ENCODE measurements at regions not wholly inside any gene's neighbourhood (a gene's known extent, or its start where the extent isn't known, plus 50 kb on each side); places are given as distances from the start of the nearest gene placed in this dataset.
"Not testable (repeated sequence)": the region's sequence is repeated elsewhere in the genome, so short reads cannot be mapped to it uniquely, and the experiment has no call there.

DNA sequence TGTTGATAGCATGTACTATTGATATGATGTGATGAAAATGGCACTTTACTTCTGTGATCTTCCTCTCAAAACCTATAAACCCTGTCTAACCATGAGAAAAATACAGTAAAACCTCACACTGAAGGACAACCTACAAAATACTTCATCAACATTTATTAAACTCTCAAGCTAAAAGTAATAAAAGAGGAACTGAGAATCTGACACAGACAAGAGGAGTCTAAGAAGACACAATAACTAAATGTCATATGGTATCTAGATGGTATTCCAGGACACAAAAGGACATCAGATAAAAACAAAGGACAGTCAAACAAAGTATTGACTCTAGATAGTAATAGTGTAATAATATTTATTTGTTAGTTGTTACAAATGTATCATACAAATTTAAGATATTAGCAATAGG lies 655.3 kb downstream of the SH3BGRL start:
- POLR2A ChIA-PET = no interaction called here
- DNase-seq = no peak
- Mint-ChIP-seq H3K27me3 (no peaks in the 10 kb centered on the region), H3K9me3 (no peaks in the 10 kb centered on the region), H3K4me3 (no peak overlapping the region), H3K4me1 (no peaks in the 10 kb centered on the region), H3K36me3 (ENCODE audit: low read depth) (no peaks in the 10 kb centered on the region), H3K27ac (no peak overlapping the region)
- CTCF ChIA-PET = no interaction called here

- Mint-ChIP-seq H3K27me3 (no peaks in the 10 kb centered on the region), H3K36me3 (ENCODE audit: low read depth) (no peaks in the 10 kb centered on the region), H3K4me1 (no peaks in the 10 kb centered on the region), H3K27ac (no peak overlapping the region), H3K4me3 (no peak overlapping the region), H3K9me3 (peaks cover 5% of the 10 kb centered on the region)
- DNase-seq = no peak
- ChIA-PET POLR2A (no interaction called here), CTCF (no interaction called here)
Measured at GRCh38 chrX:81866873-81867272, 665.0 kb downstream of the SH3BGRL start.

GRCh38 chrX:81868979-81869378 lies 667.1 kb downstream of the SH3BGRL start:
- Mint-ChIP-seq H3K27me3 (no peaks in the 10 kb centered on the region), H3K27ac (no peak overlapping the region), H3K9me3 (peaks cover 5% of the 10 kb centered on the region), H3K4me1 (no peaks in the 10 kb centered on the region), H3K4me3 (no peak overlapping the region), H3K36me3 (ENCODE audit: low read depth) (no peaks in the 10 kb centered on the region)
- DNase-seq = no peak
- POLR2A ChIA-PET = no interaction called here
- CTCF ChIA-PET = no interaction called here

GRCh38 chrX:81874807-81875206 lies 672.9 kb downstream of the SH3BGRL start:
- H3K27ac Mint-ChIP-seq = no peak overlapping the region
- ChIA-PET CTCF (no interaction called here), POLR2A (no interaction called here)
- peaks cover 2% of the 10 kb centered on the region for H3K9me3 Mint-ChIP-seq
- H3K27me3 Mint-ChIP-seq = no peaks in the 10 kb centered on the region
- no peaks in the 10 kb centered on the region for H3K4me1 Mint-ChIP-seq
- no peak overlapping the region for H3K4me3 Mint-ChIP-seq
- no peaks in the 10 kb centered on the region for H3K36me3 Mint-ChIP-seq (ENCODE audit: low read depth)
- DNase-seq = no peak

- Mint-ChIP-seq H3K27me3 (no peaks in the 10 kb centered on the region), H3K4me3 (no peak overlapping the region), H3K27ac (no peak overlapping the region), H3K36me3 (ENCODE audit: low read depth) (no peaks in the 10 kb centered on the region), H3K4me1 (no peaks in the 10 kb centered on the region), H3K9me3 (no peaks in the 10 kb centered on the region)
- POLR2A ChIA-PET = no interaction called here
- CTCF ChIA-PET = no interaction called here
- DNase-seq = no peak
Measured at GRCh38 chrX:81875800-81876199, 673.9 kb downstream of the SH3BGRL start.

GRCh38 chrX:81876437-81876836 lies 674.5 kb downstream of the SH3BGRL start:
- POLR2A ChIA-PET = no interaction called here
- no peak for DNase-seq
- CTCF ChIA-PET = no interaction called here
- H3K27me3 Mint-ChIP-seq = no peaks in the 10 kb centered on the region
- H3K36me3 Mint-ChIP-seq (ENCODE audit: low read depth) = no peaks in the 10 kb centered on the region
- H3K27ac Mint-ChIP-seq = no peak overlapping the region
- no peaks in the 10 kb centered on the region for H3K4me1 Mint-ChIP-seq
- H3K4me3 Mint-ChIP-seq = no peak overlapping the region
- H3K9me3 Mint-ChIP-seq = no peaks in the 10 kb centered on the region

DNA sequence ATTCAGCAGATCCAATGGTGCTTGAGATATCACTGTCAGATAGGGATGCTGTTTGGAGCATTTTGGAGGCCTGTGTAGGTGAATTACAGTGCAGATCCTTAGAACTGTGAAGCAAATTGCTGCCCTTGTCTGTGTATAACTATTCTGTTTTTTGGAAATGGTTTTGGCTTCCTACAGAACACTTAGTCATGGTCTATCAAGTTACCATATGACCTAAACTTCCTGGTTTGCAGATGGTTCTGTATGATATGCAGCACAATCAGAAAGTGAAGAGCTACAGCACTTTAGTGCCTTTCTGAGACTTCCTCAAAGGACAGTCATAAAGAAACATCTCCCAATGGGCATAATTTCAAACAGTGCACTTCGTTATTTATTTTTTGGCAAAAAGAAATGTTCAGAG lies 688.6 kb downstream of the SH3BGRL start:
- Mint-ChIP-seq H3K9me3 (no peaks in the 10 kb centered on the region), H3K4me3 (no peak overlapping the region), H3K27me3 (no peaks in the 10 kb centered on the region), H3K4me1 (no peaks in the 10 kb centered on the region), H3K27ac (no peak overlapping the region), H3K36me3 (ENCODE audit: low read depth) (no peaks in the 10 kb centered on the region)
- POLR2A ChIA-PET = no interaction called here
- CTCF ChIA-PET = no interaction called here
- DNase-seq = no peak

GRCh38 chrX:81900522-81900921 lies 698.6 kb downstream of the SH3BGRL start:
- no peak overlapping the region for H3K4me3 Mint-ChIP-seq
- H3K27me3 Mint-ChIP-seq = no peaks in the 10 kb centered on the region
- DNase-seq = no peak
- H3K4me1 Mint-ChIP-seq = no peaks in the 10 kb centered on the region
- no peaks in the 10 kb centered on the region for H3K9me3 Mint-ChIP-seq
- ChIA-PET POLR2A (no interaction called here), CTCF (no interaction called here)
- no peaks in the 10 kb centered on the region for H3K36me3 Mint-ChIP-seq (ENCODE audit: low read depth)
- no peak overlapping the region for H3K27ac Mint-ChIP-seq

DNA sequence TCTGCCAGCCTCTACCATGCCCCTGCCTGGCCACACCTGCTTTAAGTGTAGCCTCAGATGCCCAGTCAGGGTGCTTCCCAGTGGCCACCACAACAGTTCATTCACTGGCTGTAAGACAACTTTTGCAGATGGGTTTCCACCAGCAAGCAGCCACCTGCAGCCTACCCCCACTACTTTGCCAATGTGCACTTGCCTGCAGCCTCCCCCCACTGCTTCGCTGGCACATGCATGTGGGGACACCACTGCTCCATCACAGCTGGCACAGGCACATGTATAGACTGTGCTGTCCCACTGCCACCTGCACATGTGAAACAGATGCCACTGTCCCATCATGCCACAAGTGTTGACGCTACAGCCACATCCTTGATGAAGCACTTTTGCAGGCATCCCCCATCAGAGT lies 723.9 kb downstream of the SH3BGRL start:
- no peak overlapping the region for H3K27ac Mint-ChIP-seq
- H3K4me3 Mint-ChIP-seq = no peak overlapping the region
- ChIA-PET CTCF (no interaction called here), POLR2A (no interaction called here)
- H3K27me3 Mint-ChIP-seq = no peaks in the 10 kb centered on the region
- H3K36me3 Mint-ChIP-seq (ENCODE audit: low read depth) = no peaks in the 10 kb centered on the region
- H3K4me1 Mint-ChIP-seq = no peaks in the 10 kb centered on the region
- no peak for DNase-seq
- no peaks in the 10 kb centered on the region for H3K9me3 Mint-ChIP-seq

- CTCF ChIA-PET; H3K9me3 Mint-ChIP-seq; H3K27me3 Mint-ChIP-seq; POLR2A ChIA-PET; H3K27ac Mint-ChIP-seq; H3K4me3 Mint-ChIP-seq; H3K36me3 Mint-ChIP-seq (ENCODE audit: low read depth); DNase-seq; H3K4me1 Mint-ChIP-seq: not testable (repeated sequence)
Measured at GRCh38 chrX:81945911-81946310, 744.0 kb downstream of the SH3BGRL start.

- ChIA-PET POLR2A (no interaction called here), CTCF (no interaction called here)
- Mint-ChIP-seq H3K27me3 (no peaks in the 10 kb centered on the region), H3K4me1 (no peaks in the 10 kb centered on the region), H3K9me3 (no peaks in the 10 kb centered on the region), H3K27ac (no peak overlapping the region), H3K4me3 (no peak overlapping the region), H3K36me3 (ENCODE audit: low read depth) (no peaks in the 10 kb centered on the region)
- no peak for DNase-seq
Measured at GRCh38 chrX:81957318-81957717, 755.4 kb downstream of the SH3BGRL start.

DNA sequence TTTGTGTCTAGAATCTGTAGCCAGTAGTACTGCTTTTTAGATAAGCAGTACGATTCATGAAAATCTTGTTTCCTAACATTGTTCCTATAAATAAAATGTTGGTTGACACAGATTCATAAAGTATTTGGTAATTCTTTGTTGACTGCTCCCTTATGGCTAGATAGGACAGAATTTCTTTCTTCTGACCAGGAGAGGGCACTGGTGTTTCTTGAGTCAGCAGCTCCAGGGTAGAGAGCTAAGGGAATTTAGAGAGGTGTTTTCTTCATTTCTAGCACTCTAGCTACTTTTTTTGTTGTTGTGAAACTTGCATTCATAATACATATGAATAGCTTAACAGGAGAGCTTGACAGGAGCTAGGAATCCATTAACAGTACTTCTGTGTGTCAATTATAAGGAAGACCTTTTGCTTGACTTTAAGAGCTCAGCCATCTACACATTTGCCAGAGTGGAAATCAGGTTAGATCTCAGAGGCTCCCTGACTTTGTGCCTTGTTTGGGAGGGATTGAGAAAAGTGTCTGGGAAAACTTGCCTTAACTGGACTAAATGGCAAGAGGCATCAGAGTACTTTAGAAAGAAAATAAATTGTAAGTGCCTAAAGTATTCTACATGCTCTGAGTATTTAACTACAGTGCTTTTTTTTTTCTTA lies 756.1 kb downstream of the SH3BGRL start:
- no peaks in the 10 kb centered on the region for H3K27me3 Mint-ChIP-seq
- DNase-seq = no peak
- ChIA-PET CTCF (interaction anchor here (0.7 kb wide), 1 partner anchor 190 kb away, joined by 3 read pairs; no protein-coding TSS in a partner anchor), POLR2A (no interaction called here)
- H3K4me3 Mint-ChIP-seq = no peak overlapping the region
- no peaks in the 10 kb centered on the region for H3K4me1 Mint-ChIP-seq
- no peaks in the 10 kb centered on the region for H3K36me3 Mint-ChIP-seq (ENCODE audit: low read depth)
- H3K27ac Mint-ChIP-seq = no peak overlapping the region
- no peaks in the 10 kb centered on the region for H3K9me3 Mint-ChIP-seq

GRCh38 chrX:81959964-81960363 lies 758.1 kb downstream of the SH3BGRL start:
- Mint-ChIP-seq H3K9me3 (no peaks in the 10 kb centered on the region), H3K36me3 (ENCODE audit: low read depth) (no peaks in the 10 kb centered on the region), H3K4me3 (no peak overlapping the region), H3K4me1 (no peaks in the 10 kb centered on the region), H3K27me3 (no peaks in the 10 kb centered on the region), H3K27ac (no peak overlapping the region)
- POLR2A ChIA-PET = no interaction called here
- DNase-seq = no peak
- CTCF ChIA-PET = no interaction called here

DNA sequence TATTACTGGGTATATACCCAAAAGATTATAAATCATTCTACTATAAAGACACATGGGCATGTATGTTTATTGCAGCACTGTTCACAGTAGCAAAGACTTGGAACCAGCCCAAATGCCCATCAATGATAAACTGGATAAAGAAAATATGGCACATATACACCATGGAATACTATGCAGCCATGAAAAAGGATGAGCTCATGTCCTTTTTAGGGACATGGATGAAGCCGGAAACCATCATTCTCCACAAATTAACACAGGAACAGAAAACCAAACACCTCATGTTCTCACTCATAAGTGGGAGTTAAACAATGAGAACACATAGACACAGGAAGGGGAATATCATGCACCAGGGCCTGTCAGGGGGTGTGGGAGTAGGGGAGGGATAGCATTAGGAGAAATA lies 772.5 kb downstream of the SH3BGRL start:
- CTCF ChIA-PET; H3K27ac Mint-ChIP-seq; H3K27me3 Mint-ChIP-seq; POLR2A ChIA-PET; DNase-seq; H3K9me3 Mint-ChIP-seq; H3K36me3 Mint-ChIP-seq (ENCODE audit: low read depth); H3K4me3 Mint-ChIP-seq; H3K4me1 Mint-ChIP-seq: not testable (repeated sequence)
